GM12891 (cell line): ENCODE measurements at regions not wholly inside any gene's neighbourhood (a gene's known extent, or its start where the extent isn't known, plus 50 kb on each side); places are given as distances from the start of the nearest gene placed in this dataset.

ENCODE experiments used
- POLR2A ChIP-seq: IDR thresholded peaks from 2 replicates; pipeline ENCODE4 v1.6.1; 2011; ENCODE audit warnings: low read depth, low read length, control low read depth
- TAF1 ChIP-seq: IDR thresholded peaks from 2 replicates; pipeline ENCODE4 v1.6.1; 2011; ENCODE audit warnings: low read depth, low read length, control low read depth

DNA sequence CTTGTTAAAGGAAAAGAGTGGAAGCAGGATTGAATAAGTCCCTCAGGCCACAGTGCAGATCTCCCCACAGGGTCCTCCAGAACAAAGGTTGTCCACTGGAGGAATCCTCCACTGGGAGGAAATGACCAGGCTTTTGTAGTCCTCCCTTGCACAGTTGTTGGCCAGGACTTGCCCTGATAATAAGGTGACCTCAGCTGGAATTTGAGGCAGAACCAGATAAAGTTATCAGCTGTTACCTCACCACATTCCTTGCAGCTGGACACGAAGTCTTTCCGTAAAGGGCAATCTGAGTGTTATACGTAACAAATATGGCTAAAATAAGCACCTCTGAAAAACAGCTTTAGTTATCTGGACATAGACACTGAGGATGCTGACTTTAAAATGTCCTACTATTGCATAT is 83.5 kb upstream of the NAALADL2 start:
- TF ChIP-seq POLR2A, result no peak
- TF ChIP-seq TAF1, result no peak
